ENCODE measurements at regions not wholly inside any gene's neighbourhood (a gene's known extent, or its start where the extent isn't known, plus 50 kb on each side); places are given as distances from the start of the nearest gene placed in this dataset.

- no peak for TF ChIP-seq ZNF462 (CRISPR knock-in tag; IDR thresholded peaks at IDR 0.05)
- TF ChIP-seq EZH2 (IDR thresholded peaks at IDR 0.05; ENCODE audit: low read depth, unreplicated experiment), result no peak
These were observed 81.3 kb upstream of the FRY start (continued) for GRCh38 chr13:31950111-31950815.

- no peak overlapping the region for H3K4me3 ChIP-seq
- no peak overlapping the region for H3K27ac ChIP-seq (ENCODE audit: low read depth)
- no peaks in the 10 kb centered on the region for H3K36me3 ChIP-seq (ENCODE audit: insufficient read depth)
- ATAC-seq (no peak), DNase-seq (ENCODE audit: low spot score) (no peak)
- Mint-ChIP-seq H3K36me3 (ENCODE audit: low read depth) (no peaks in the 10 kb centered on the region), H3K4me3 (no peak overlapping the region), H3K27ac (no peak overlapping the region), H3K4me1 (peaks cover 14% of the 10 kb centered on the region), H3K9me3 (no peaks in the 10 kb centered on the region), H3K27me3 (ENCODE audit: insufficient read depth, low read depth, poor library complexity) (peaks cover 5% of the 10 kb centered on the region)
- TF ChIP-seq JUNB (IDR thresholded peaks at IDR 0.05; ENCODE audit: unreplicated experiment), result no peak
- no peak overlapping the region for H3K4me2 ChIP-seq
- no peaks in the 10 kb centered on the region for H3K9me2 ChIP-seq (ENCODE audit: insufficient read depth)
- H3K4me1 ChIP-seq (ENCODE audit: insufficient read depth), result no peaks in the 10 kb centered on the region
- H3K79me2 ChIP-seq (replicated peaks; ENCODE audit: insufficient read depth), result no peaks in the 10 kb centered on the region
- H3K27me3 ChIP-seq (ENCODE audit: insufficient read depth), result no peaks in the 10 kb centered on the region
- no peaks in the 10 kb centered on the region for H4K20me1 ChIP-seq (replicated peaks; ENCODE audit: insufficient read depth)
- H3F3A ChIP-seq (replicated peaks; ENCODE audit: low read depth), result no peaks in the 10 kb centered on the region
- H2AFZ ChIP-seq, result no peak overlapping the region
These were observed 80.3 kb upstream of the FRY start for GRCh38 chr13:31951215-31951678.

Measured in GM23338 (cell line).